ENCODE measurements at regions not wholly inside any gene's neighbourhood (a gene's known extent, or its start where the extent isn't known, plus 50 kb on each side); places are given as distances from the start of the nearest gene placed in this dataset.

- H3K4me3 ChIP-seq (replicated peaks; ENCODE audit: insufficient read depth, low read length): no peak overlapping the region
- no peaks in the 10 kb centered on the region for H3K27me3 ChIP-seq (ENCODE audit: insufficient read depth, poor library complexity, severe bottlenecking)
- TF ChIP-seq, protein P1, sequence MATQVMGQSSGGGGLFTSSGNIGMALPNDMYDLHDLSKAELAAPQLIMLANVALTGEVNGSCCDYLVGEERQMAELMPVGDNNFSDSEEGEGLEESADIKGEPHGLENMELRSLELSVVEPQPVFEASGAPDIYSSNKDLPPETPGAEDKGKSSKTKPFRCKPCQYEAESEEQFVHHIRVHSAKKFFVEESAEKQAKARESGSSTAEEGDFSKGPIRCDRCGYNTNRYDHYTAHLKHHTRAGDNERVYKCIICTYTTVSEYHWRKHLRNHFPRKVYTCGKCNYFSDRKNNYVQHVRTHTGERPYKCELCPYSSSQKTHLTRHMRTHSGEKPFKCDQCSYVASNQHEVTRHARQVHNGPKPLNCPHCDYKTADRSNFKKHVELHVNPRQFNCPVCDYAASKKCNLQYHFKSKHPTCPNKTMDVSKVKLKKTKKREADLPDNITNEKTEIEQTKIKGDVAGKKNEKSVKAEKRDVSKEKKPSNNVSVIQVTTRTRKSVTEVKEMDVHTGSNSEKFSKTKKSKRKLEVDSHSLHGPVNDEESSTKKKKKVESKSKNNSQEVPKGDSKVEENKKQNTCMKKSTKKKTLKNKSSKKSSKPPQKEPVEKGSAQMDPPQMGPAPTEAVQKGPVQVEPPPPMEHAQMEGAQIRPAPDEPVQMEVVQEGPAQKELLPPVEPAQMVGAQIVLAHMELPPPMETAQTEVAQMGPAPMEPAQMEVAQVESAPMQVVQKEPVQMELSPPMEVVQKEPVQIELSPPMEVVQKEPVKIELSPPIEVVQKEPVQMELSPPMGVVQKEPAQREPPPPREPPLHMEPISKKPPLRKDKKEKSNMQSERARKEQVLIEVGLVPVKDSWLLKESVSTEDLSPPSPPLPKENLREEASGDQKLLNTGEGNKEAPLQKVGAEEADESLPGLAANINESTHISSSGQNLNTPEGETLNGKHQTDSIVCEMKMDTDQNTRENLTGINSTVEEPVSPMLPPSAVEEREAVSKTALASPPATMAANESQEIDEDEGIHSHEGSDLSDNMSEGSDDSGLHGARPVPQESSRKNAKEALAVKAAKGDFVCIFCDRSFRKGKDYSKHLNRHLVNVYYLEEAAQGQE (IDR thresholded peaks at IDR 0.05; ENCODE audit: insufficient replicate concordance, low read depth): no peak
- TF ChIP-seq SPI1 (IDR thresholded peaks at IDR 0.05; ENCODE audit: borderline replicate concordance, low read depth) (no peak), POLR2AphosphoS5 (IDR thresholded peaks at IDR 0.05; ENCODE audit: low read depth) (no peak), GABPA (IDR thresholded peaks at IDR 0.05; ENCODE audit: low read depth) (no peak)
- TF ChIP-seq, protein P2, sequence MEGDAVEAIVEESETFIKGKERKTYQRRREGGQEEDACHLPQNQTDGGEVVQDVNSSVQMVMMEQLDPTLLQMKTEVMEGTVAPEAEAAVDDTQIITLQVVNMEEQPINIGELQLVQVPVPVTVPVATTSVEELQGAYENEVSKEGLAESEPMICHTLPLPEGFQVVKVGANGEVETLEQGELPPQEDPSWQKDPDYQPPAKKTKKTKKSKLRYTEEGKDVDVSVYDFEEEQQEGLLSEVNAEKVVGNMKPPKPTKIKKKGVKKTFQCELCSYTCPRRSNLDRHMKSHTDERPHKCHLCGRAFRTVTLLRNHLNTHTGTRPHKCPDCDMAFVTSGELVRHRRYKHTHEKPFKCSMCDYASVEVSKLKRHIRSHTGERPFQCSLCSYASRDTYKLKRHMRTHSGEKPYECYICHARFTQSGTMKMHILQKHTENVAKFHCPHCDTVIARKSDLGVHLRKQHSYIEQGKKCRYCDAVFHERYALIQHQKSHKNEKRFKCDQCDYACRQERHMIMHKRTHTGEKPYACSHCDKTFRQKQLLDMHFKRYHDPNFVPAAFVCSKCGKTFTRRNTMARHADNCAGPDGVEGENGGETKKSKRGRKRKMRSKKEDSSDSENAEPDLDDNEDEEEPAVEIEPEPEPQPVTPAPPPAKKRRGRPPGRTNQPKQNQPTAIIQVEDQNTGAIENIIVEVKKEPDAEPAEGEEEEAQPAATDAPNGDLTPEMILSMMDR (IDR thresholded peaks at IDR 0.05; ENCODE audit: insufficient read depth, low read length): no peak
- no peak for DNase-seq (ENCODE audit: low read depth in 1 of 2, low spot score in 1 of 2)
- no peak overlapping the region for H3K27ac ChIP-seq (replicated peaks)
Measured at GRCh38 chr1:95703046-95703445, 469.0 kb downstream of the RWDD3 start.

- no peaks in the 10 kb centered on the region for H3K27me3 ChIP-seq (ENCODE audit: insufficient read depth, poor library complexity, severe bottlenecking)
- no peak overlapping the region for H3K27ac ChIP-seq (replicated peaks)
- no peak overlapping the region for H3K4me3 ChIP-seq (replicated peaks; ENCODE audit: insufficient read depth, low read length)
- DNase-seq (ENCODE audit: low read depth in 1 of 2, low spot score in 1 of 2): no peak
- TF ChIP-seq, protein P2 (IDR thresholded peaks at IDR 0.05; ENCODE audit: insufficient read depth, low read length): no peak
- no peak for TF ChIP-seq POLR2AphosphoS5 (IDR thresholded peaks at IDR 0.05; ENCODE audit: low read depth)
- no peak for TF ChIP-seq GABPA (IDR thresholded peaks at IDR 0.05; ENCODE audit: low read depth)
- no peak for TF ChIP-seq SPI1 (IDR thresholded peaks at IDR 0.05; ENCODE audit: borderline replicate concordance, low read depth)
- TF ChIP-seq, protein P1 (IDR thresholded peaks at IDR 0.05; ENCODE audit: insufficient replicate concordance, low read depth): no peak
Measured at GRCh38 chr1:95716097-95716496, 482.1 kb downstream of the RWDD3 start.

GRCh38 chr1:95716550-95716949 is 482.5 kb downstream of the RWDD3 start:
- Histone ChIP-seq H3K27ac (replicated peaks) (no peak overlapping the region), H3K27me3 (ENCODE audit: insufficient read depth, poor library complexity, severe bottlenecking) (no peaks in the 10 kb centered on the region), H3K4me3 (replicated peaks; ENCODE audit: insufficient read depth, low read length) (no peak overlapping the region)
- TF ChIP-seq, protein P2 (IDR thresholded peaks at IDR 0.05; ENCODE audit: insufficient read depth, low read length): no peak
- TF ChIP-seq SPI1 (IDR thresholded peaks at IDR 0.05; ENCODE audit: borderline replicate concordance, low read depth) (no peak), GABPA (IDR thresholded peaks at IDR 0.05; ENCODE audit: low read depth) (no peak), POLR2AphosphoS5 (IDR thresholded peaks at IDR 0.05; ENCODE audit: low read depth) (no peak)
- TF ChIP-seq, protein P1 (IDR thresholded peaks at IDR 0.05; ENCODE audit: insufficient replicate concordance, low read depth): no peak
- DNase-seq (ENCODE audit: low read depth in 1 of 2, low spot score in 1 of 2): no peak
